NT2/D1 (cell line): ENCODE measurements at regions not wholly inside any gene's neighbourhood (a gene's known extent, or its start where the extent isn't known, plus 50 kb on each side); places are given as distances from the start of the nearest gene placed in this dataset.

ENCODE experiments used
- DNase-seq: peaks from one replicate; pipeline ENCODE4 v3.0.0-alpha.2; 2011; ENCODE audit warnings: low read depth, low spot score
- H3K27me3 ChIP-seq: 2 replicates; pipeline ENCODE4 v1.6.0; 2011; ENCODE audit warnings: mild to moderate bottlenecking; ENCODE audit not compliant: insufficient read length, insufficient read depth
- H3K36me3 ChIP-seq: 2 replicates; pipeline ENCODE4 v1.6.1; 2011; ENCODE audit warnings: mild to moderate bottlenecking, low read length, mixed read lengths; ENCODE audit not compliant: insufficient read depth, insufficient read length
- H3K4me1 ChIP-seq: 2 replicates; pipeline ENCODE4 v1.5.1; 2011; ENCODE audit not compliant: insufficient read depth, insufficient read length
- H3K4me3 ChIP-seq: 2 replicates; pipeline ENCODE4 v1.5.1; 2011; ENCODE audit warnings: low read depth; ENCODE audit not compliant: insufficient read length
- H3K9ac ChIP-seq: 2 replicates; pipeline ENCODE4 v1.6.0; 2011; ENCODE audit warnings: low read depth; ENCODE audit not compliant: insufficient read length
- H3K9me3 ChIP-seq: 2 replicates; pipeline ENCODE4 v1.5.1; 2011; ENCODE audit warnings: mild to moderate bottlenecking, low read length; ENCODE audit not compliant: insufficient read depth
- SUZ12 ChIP-seq: IDR thresholded peaks from 2 replicates; pipeline ENCODE4 v1.6.1; 2011; ENCODE audit not compliant: insufficient read length, insufficient read depth; ENCODE audit errors: extremely low read depth
- YY1 ChIP-seq: IDR thresholded peaks from 2 replicates; pipeline ENCODE4 v1.6.1; 2011; ENCODE audit not compliant: insufficient read length, insufficient read depth
- ZNF274 ChIP-seq: IDR thresholded peaks from 2 replicates; pipeline ENCODE4 v1.6.1; 2011; ENCODE audit warnings: mild to moderate bottlenecking, low read depth, low read length

DNA sequence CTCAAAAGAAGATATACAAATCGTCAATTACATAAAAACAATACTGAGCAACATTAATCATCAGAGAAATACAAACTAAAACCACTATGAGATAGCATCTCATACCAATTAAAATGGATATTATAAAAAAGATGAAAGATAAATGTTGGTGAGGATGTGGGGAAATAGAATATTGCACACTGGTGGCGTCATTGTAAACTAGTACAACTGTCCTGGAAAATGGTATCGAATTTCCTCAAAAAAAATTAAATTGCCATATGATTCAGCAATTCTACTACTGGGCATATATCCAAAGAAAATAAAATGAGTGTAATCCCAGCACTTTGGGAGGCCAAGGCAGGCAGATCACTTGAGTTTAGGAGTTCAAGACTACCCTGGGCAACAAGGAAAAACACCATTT, 326.0 kb upstream of the FTMT start:
- no peak for DNase-seq
- Histone ChIP-seq H3K4me1 (no peaks in the 10 kb centered on the region), H3K4me3 (no peak overlapping the region), H3K9ac (no peak overlapping the region), H3K27me3 (no peaks in the 10 kb centered on the region), H3K9me3 (no peaks in the 10 kb centered on the region), H3K36me3 (no peaks in the 10 kb centered on the region)
- no peak for TF ChIP-seq YY1
- TF ChIP-seq SUZ12, result no peak
- TF ChIP-seq ZNF274, result no peak

DNA sequence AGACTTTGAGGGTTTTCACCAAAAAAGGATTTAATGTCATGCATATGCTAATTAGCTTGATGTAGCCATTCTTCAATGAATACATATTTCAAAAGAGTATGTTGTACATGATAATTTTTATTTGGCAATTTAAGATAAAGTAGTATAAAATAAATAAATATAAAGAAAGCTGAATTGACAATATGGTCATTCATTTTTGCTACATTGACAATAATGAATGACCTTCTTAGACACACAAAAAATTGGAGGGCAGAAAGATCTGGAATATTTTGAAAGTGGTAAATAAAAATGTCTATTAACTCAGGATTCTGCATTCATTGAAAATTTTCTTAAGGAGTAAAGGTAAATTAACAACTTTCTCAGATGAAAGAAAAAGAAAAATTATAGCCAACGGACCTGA, 324.8 kb upstream of the FTMT start:
- Histone ChIP-seq H3K9ac (no peak overlapping the region), H3K4me3 (no peak overlapping the region), H3K36me3 (no peaks in the 10 kb centered on the region), H3K9me3 (no peaks in the 10 kb centered on the region), H3K27me3 (no peaks in the 10 kb centered on the region), H3K4me1 (no peaks in the 10 kb centered on the region)
- TF ChIP-seq ZNF274 (no peak), YY1 (no peak), SUZ12 (no peak)
- no peak for DNase-seq

DNA sequence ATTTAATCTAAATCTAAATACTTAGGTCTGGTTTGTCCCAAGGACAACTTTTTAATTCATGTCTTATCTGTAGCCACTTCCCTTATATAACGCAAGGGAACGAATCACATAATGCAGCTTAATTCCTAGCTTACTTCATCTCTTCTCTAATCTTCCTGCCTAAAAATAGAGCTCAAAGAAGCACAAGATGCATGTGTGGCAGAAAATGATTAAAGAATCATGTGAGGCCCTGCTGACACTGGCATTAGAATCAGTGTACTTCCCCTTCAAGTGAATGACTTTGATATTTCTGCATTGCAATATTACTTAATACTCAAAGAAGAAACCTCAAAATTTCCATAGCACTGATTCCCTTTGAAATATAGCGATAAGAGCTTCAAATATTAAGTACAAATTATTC, 317.9 kb upstream of the FTMT start:
- TF ChIP-seq ZNF274 (no peak), YY1 (no peak), SUZ12 (no peak)
- no peaks in the 10 kb centered on the region for H3K27me3 ChIP-seq
- no peak overlapping the region for H3K4me3 ChIP-seq
- H3K9ac ChIP-seq, result no peak overlapping the region
- H3K9me3 ChIP-seq, result no peaks in the 10 kb centered on the region
- DNase-seq, result no peak
- no peaks in the 10 kb centered on the region for H3K36me3 ChIP-seq
- H3K4me1 ChIP-seq, result no peaks in the 10 kb centered on the region

DNA sequence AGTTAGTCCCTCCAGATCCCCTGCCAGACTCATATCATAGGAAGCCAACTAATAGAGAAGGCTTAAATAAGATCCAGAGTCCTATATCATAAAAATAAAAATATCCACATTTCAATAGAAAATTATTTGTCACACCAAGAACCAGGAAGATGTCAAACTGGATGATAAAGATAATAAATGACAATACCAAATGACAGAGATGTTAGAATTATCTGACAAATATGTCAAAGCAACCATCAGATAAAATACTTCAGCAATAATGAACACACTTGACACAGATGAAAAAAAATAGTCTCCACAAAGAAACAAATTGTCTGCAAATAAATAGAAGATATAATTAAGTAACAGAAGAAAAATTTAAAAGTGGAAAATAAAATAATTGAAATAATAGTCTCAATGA, 300.7 kb upstream of the FTMT start:
- no peak for TF ChIP-seq SUZ12
- TF ChIP-seq ZNF274, result no peak
- TF ChIP-seq YY1, result no peak
- Histone ChIP-seq H3K4me3 (no peak overlapping the region), H3K4me1 (no peaks in the 10 kb centered on the region), H3K9ac (no peak overlapping the region), H3K27me3 (no peaks in the 10 kb centered on the region), H3K36me3 (no peaks in the 10 kb centered on the region), H3K9me3 (no peaks in the 10 kb centered on the region)
- DNase-seq, result no peak

DNA sequence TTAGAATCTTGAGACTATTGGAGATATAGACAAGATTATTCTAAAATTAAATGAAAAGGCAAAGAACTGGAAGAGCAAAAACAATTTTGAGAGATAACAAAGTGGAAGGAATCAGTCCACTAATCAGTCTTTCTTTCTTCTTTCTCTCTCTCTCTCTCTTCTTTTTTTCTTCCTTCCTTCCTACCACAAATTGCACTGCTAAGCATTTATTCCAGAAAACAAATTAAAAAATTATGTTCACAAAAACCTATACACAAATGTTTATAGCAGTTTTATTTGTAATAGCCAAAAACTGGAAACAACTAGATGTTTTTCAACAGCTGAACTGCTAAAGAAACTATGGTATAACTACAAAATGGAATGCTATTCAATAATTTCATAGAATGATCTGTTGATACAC, 291.9 kb upstream of the FTMT start:
- no peaks in the 10 kb centered on the region for H3K4me1 ChIP-seq
- no peaks in the 10 kb centered on the region for H3K9me3 ChIP-seq
- DNase-seq, result no peak
- H3K36me3 ChIP-seq, result no peaks in the 10 kb centered on the region
- TF ChIP-seq SUZ12 (no peak), ZNF274 (no peak), YY1 (no peak)
- no peaks in the 10 kb centered on the region for H3K27me3 ChIP-seq
- H3K4me3 ChIP-seq, result no peak overlapping the region
- H3K9ac ChIP-seq, result no peak overlapping the region

DNA sequence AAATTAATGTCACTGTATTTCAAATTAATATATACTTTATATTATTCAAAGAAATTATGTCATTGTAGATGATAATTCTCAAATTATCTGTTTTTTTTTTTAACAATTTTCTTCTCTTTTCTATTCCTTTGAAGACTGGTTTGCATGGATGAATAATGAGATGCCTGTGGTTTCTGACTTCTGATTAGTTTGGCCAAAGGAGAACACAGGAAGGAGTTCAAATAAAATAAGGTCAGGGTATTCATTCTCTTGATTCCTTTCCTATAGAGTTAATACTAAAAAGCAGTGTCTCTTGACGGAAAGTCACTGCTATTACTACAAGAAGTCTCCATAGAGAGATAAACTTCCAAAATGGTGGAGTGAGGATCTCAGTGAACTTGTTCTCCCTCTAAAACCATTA, 279.6 kb upstream of the FTMT start:
- H3K9ac ChIP-seq, result no peak overlapping the region
- H3K4me1 ChIP-seq, result no peaks in the 10 kb centered on the region
- DNase-seq, result no peak
- no peak overlapping the region for H3K4me3 ChIP-seq
- H3K36me3 ChIP-seq, result no peaks in the 10 kb centered on the region
- TF ChIP-seq ZNF274, result no peak
- TF ChIP-seq SUZ12, result no peak
- TF ChIP-seq YY1, result no peak
- no peaks in the 10 kb centered on the region for H3K27me3 ChIP-seq
- no peaks in the 10 kb centered on the region for H3K9me3 ChIP-seq

DNA sequence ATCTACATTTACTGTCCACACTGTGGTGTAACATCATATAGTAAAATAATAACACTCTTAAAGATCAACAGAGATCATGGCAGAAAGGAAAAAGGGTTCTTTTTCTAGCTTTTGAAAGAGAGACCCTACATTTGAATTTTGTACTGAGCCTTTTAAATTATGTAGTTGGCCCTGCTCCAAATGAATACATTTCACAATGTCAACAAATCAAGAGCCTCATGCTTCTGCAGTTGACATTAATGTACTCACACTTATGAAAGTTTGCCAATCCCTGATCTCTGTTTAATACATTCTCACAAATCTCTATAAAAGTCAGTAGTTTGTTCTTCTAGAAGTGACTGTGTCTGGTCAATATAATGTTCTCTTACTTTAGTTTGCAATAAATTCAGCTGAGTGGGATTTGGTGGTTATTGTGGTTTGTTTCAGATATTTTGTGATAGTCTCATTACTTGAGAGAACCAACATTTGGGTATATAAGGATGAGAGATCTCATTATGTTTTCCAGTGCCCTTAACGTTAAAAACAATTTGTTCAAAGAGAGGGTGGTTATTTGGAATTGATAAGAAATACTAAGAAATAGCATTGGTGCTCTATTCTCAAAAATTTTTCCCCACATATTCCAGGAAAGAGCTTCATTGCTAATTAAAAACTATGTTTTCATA, 277.8 kb upstream of the FTMT start:
- Histone ChIP-seq H3K27me3 (no peaks in the 10 kb centered on the region), H3K4me3 (no peak overlapping the region), H3K36me3 (no peaks in the 10 kb centered on the region), H3K9me3 (no peaks in the 10 kb centered on the region), H3K4me1 (no peaks in the 10 kb centered on the region), H3K9ac (no peak overlapping the region)
- DNase-seq, result no peak
- TF ChIP-seq SUZ12 (no peak), ZNF274 (no peak), YY1 (no peak)

DNA sequence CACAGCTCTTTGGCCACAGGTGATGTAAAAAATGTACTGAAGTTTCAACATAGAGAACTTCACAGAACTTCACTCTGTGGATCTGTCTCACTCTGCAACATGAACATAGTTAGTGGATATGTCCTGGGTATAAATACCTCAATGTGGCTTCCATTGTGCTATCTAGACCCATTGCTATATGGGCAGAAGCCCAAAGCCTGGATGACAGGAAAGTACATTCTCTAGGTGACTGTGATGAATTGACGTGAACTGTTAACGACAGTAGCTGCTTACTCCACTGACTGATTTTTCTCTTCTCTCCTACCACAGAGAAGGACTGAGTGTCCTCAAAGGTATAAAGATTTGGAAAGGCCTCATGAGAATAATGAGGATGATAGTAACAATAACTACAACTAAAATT, 270.1 kb upstream of the FTMT start:
- TF ChIP-seq ZNF274 (no peak), YY1 (no peak), SUZ12 (no peak)
- H3K9me3 ChIP-seq, result no peaks in the 10 kb centered on the region
- H3K4me1 ChIP-seq, result no peaks in the 10 kb centered on the region
- H3K9ac ChIP-seq, result no peak overlapping the region
- no peak overlapping the region for H3K4me3 ChIP-seq
- H3K27me3 ChIP-seq, result no peaks in the 10 kb centered on the region
- no peak for DNase-seq
- no peaks in the 10 kb centered on the region for H3K36me3 ChIP-seq
